H9 (cell line): ENCODE measurements at regions not wholly inside any gene's neighbourhood (a gene's known extent, or its start where the extent isn't known, plus 50 kb on each side); places are given as distances from the start of the nearest gene placed in this dataset.

Experiments used
- DNase-seq: peaks from one replicate; pipeline ENCODE4 v3.0.0-alpha.2; 2017
- H2AFZ ChIP-seq: one replicate; pipeline ENCODE4 v1.6.1; 2013; ENCODE audit warnings: mild to moderate bottlenecking, low read length, control low read depth, moderate library complexity
- H2AK5ac ChIP-seq: 2 replicates; pipeline ENCODE4 v1.6.1; 2013; ENCODE audit warnings: low read length, control low read depth, mixed read lengths; ENCODE audit not compliant: insufficient read length
- H2BK120ac ChIP-seq: one replicate; pipeline ENCODE4 v1.6.1; 2013; ENCODE audit warnings: low read depth, mild to moderate bottlenecking, low read length, control low read depth, inconsistent platforms; ENCODE audit not compliant: poor library complexity, severe bottlenecking
- H2BK12ac ChIP-seq: 2 replicates; pipeline ENCODE4 v1.6.1; 2013; ENCODE audit warnings: low read length, control low read depth, mixed read lengths, low read depth; ENCODE audit not compliant: insufficient read length
- H2BK15ac ChIP-seq: 2 replicates; pipeline ENCODE4 v1.6.1; 2013; ENCODE audit warnings: low read depth, low read length, control low read depth
- H2BK20ac ChIP-seq: one replicate; pipeline ENCODE4 v1.6.1; 2013; ENCODE audit warnings: low read depth, mild to moderate bottlenecking, low read length, control low read depth, inconsistent platforms; ENCODE audit not compliant: poor library complexity, severe bottlenecking
- H2BK5ac ChIP-seq: 2 replicates; pipeline ENCODE4 v1.6.1; 2013; ENCODE audit warnings: low read length, control low read depth, mixed read lengths; ENCODE audit not compliant: insufficient read length
- H3K14ac ChIP-seq: 2 replicates; pipeline ENCODE4 v1.6.1; 2013; ENCODE audit warnings: low read length, control low read depth; ENCODE audit not compliant: insufficient read depth
- H3K18ac ChIP-seq: 2 replicates; pipeline ENCODE4 v1.6.1; 2013; ENCODE audit warnings: low read depth, mild to moderate bottlenecking, mixed read lengths, low read length, control low read depth; ENCODE audit not compliant: insufficient read length
- H3K23ac ChIP-seq: 2 replicates; pipeline ENCODE4 v1.6.1; 2013; ENCODE audit warnings: low read length, control low read depth, mixed read lengths, low read depth; ENCODE audit not compliant: insufficient read length
- H3K23me2 ChIP-seq: 2 replicates; pipeline ENCODE4 v1.6.1; 2013; ENCODE audit warnings: low read depth, mild to moderate bottlenecking, mixed read lengths, low read length, control low read depth; ENCODE audit not compliant: insufficient read length, poor library complexity, severe bottlenecking
- H3K27ac ChIP-seq: 2 replicates; pipeline ENCODE4 v1.5.1; 2013; ENCODE audit warnings: low read length, control low read depth, mixed read lengths, low read depth; ENCODE audit not compliant: insufficient read length
- H3K27me3 ChIP-seq: 2 replicates; pipeline ENCODE4 v1.6.1; 2013; ENCODE audit warnings: low read length, control low read depth, inconsistent platforms; ENCODE audit not compliant: insufficient read depth
- H3K4ac ChIP-seq: 2 replicates; pipeline ENCODE4 v1.6.1; 2013; ENCODE audit warnings: low read depth, mild to moderate bottlenecking, control low read depth, inconsistent platforms, low read length, moderate library complexity
- H3K4me1 ChIP-seq: 2 replicates; pipeline ENCODE4 v1.6.1; 2013; ENCODE audit warnings: low read length, control low read depth, inconsistent platforms; ENCODE audit not compliant: insufficient read depth
- H3K4me2 ChIP-seq: 2 replicates; pipeline ENCODE4 v1.6.1; 2013; ENCODE audit warnings: low read length, control low read depth, mixed read lengths; ENCODE audit not compliant: insufficient read length, insufficient read depth
- H3K56ac ChIP-seq: 2 replicates; pipeline ENCODE4 v1.6.1; 2013; ENCODE audit warnings: low read depth, mild to moderate bottlenecking, mixed read lengths, low read length, control low read depth; ENCODE audit not compliant: insufficient read length
- H3K79me1 ChIP-seq: 2 replicates; pipeline ENCODE4 v1.6.1; 2013; ENCODE audit warnings: low read depth, mild to moderate bottlenecking, moderate library complexity, low read length, control low read depth, inconsistent platforms; ENCODE audit not compliant: insufficient read depth, poor library complexity, severe bottlenecking
- H3K79me2 ChIP-seq: 2 replicates; pipeline ENCODE4 v1.6.1; 2013; ENCODE audit warnings: low read length, control low read depth, inconsistent platforms; ENCODE audit not compliant: insufficient read depth
- H3K9ac ChIP-seq: 2 replicates; pipeline ENCODE4 v1.6.1; 2013; ENCODE audit warnings: low read length, control low read depth, mixed read lengths; ENCODE audit not compliant: insufficient read length; ENCODE audit errors: extremely low read depth
- H3K9me3 ChIP-seq: one replicate; pipeline ENCODE4 v1.6.1; 2013; ENCODE audit warnings: low read depth, low read length, inconsistent platforms; ENCODE audit not compliant: control insufficient read depth
- H3T11ph ChIP-seq: one replicate; pipeline ENCODE4 v1.6.1; 2013; ENCODE audit warnings: mild to moderate bottlenecking, low read length, control low read depth, inconsistent platforms
- H4K20me1 ChIP-seq: one replicate; pipeline ENCODE4 v1.6.1; 2013; ENCODE audit not compliant: control insufficient read depth, insufficient read length, insufficient read depth
- H4K5ac ChIP-seq: 2 replicates; pipeline ENCODE4 v1.6.1; 2013; ENCODE audit warnings: low read depth, mild to moderate bottlenecking, mixed read lengths, low read length, control low read depth; ENCODE audit not compliant: insufficient read length
- H4K8ac ChIP-seq: replicated peaks from 2 replicates; pipeline ENCODE4 v1.6.1; 2013; ENCODE audit warnings: low read length, control low read depth, mixed read lengths, low read depth; ENCODE audit not compliant: insufficient read length
- H4K91ac ChIP-seq: 2 replicates; pipeline ENCODE4 v1.6.1; 2013; ENCODE audit warnings: low read depth, mild to moderate bottlenecking, moderate library complexity, mixed read lengths, low read length, control low read depth; ENCODE audit not compliant: insufficient read length
- H3K27ac Mint-ChIP-seq, 3 experiments: 2 replicates in 2 of 3; 3 replicates in 1 of 3; pipeline ENCODE4 v1.8.0; 2020 to 2021; ENCODE audit warnings: mixed read lengths in 3 of 3, mild to moderate bottlenecking in 1 of 3, moderate library complexity in 1 of 3
- H3K27me3 Mint-ChIP-seq: 2 replicates; pipeline ENCODE4 v1.8.0; 2021; ENCODE audit warnings: low read depth, mild to moderate bottlenecking, moderate library complexity, mixed read lengths
- H3K36me3 Mint-ChIP-seq, 3 experiments: 2 replicates in 2 of 3; 3 replicates in 1 of 3; pipeline ENCODE4 v1.8.0; 2020 to 2021; ENCODE audit warnings: low read depth in 3 of 3, mixed read lengths in 3 of 3; ENCODE audit not compliant: insufficient read depth in 1 of 3
- H3K4me1 Mint-ChIP-seq, 2 experiments: 2 replicates each; pipeline ENCODE4 v1.8.0; 2020; ENCODE audit warnings: mixed read lengths in 2 of 2
- H3K4me3 Mint-ChIP-seq, 2 experiments: 2 replicates in 1 of 2; 3 replicates in 1 of 2; pipeline ENCODE4 v1.8.0; 2020 to 2021; ENCODE audit warnings: mild to moderate bottlenecking in 2 of 2, mixed read lengths in 2 of 2, moderate library complexity in 1 of 2
- H3K9me3 Mint-ChIP-seq, 2 experiments: 2 replicates in 1 of 2; 3 replicates in 1 of 2; pipeline ENCODE4 v1.8.0; 2020; ENCODE audit warnings: mild to moderate bottlenecking in 2 of 2, mixed read lengths in 2 of 2, moderate library complexity in 1 of 2
- CTCF ChIP-seq: fragments of 200-600 bp; sonication (generic); conservative IDR thresholded peaks from 3 replicates; pipeline ENCODE4 v1.8.0; 2021; ENCODE audit warnings: antibody characterized with exemption, mild to moderate bottlenecking
- WGBS: extraction: QIAGEN DNeasy Blood & Tissue Kit; methylation state at CpG from one replicate; pipeline ENCODE4 v1.1.7; 2013; ENCODE audit warnings: missing lambda C conversion rate, low lambda C conversion rate, mixed read lengths; ENCODE audit not compliant: insufficient read length; ENCODE audit errors: extremely low coverage; 5-methylcytosine and 5-hydroxymethylcytosine counted together

GRCh38 chr17:53090770-53091169, 732.0 kb upstream of the KIF2B start:
- Histone ChIP-seq H3K79me2 (no peaks in the 10 kb centered on the region), H3K79me1 (no peaks in the 10 kb centered on the region), H3K9me3 (no peaks in the 10 kb centered on the region), H2BK5ac (no peak overlapping the region), H2BK120ac (no peak overlapping the region), H3K27me3 (no peaks in the 10 kb centered on the region), H3K18ac (no peak overlapping the region), H2BK15ac (no peak overlapping the region), H3K27ac (no peak overlapping the region), H3K23ac (no peak overlapping the region), H3T11ph (no peak overlapping the region), H2BK12ac (no peak overlapping the region), H4K8ac (no peak overlapping the region), H2BK20ac (no peak overlapping the region), H3K14ac (no peak overlapping the region), H2AFZ (no peak overlapping the region), H3K56ac (no peak overlapping the region), H2AK5ac (no peak overlapping the region), H3K4me1 (no peaks in the 10 kb centered on the region; the same call in 1 of the 2 replicates), H3K4ac (no peak overlapping the region), H4K5ac (no peak overlapping the region), H4K20me1 (no peaks in the 10 kb centered on the region), H3K4me2 (no peak overlapping the region), H3K9ac (no peak overlapping the region), H3K23me2 (no peaks in the 10 kb centered on the region), H4K91ac (no peak overlapping the region)
- WGBS: no CpG with 5 or more reads among the region's 1 CpG
- peaks cover 3 to 5% of the 10 kb centered on the region in 2 experiments; a peak in 3 of 4 replicates for H3K4me1 Mint-ChIP-seq
- H3K9me3 Mint-ChIP-seq: no peaks in the 10 kb centered on the region
- no peak for TF ChIP-seq CTCF
- no peaks in the 10 kb centered on the region for H3K27me3 Mint-ChIP-seq
- no peak for DNase-seq
- no peak overlapping the region for H3K27ac Mint-ChIP-seq
- no peak overlapping the region for H3K4me3 Mint-ChIP-seq
- no peaks in the 10 kb centered on the region for H3K36me3 Mint-ChIP-seq
